Right lobe of liver (tissue), 4 donors: ENCODE measurements at regions not wholly inside any gene's neighbourhood (a gene's known extent, or its start where the extent isn't known, plus 50 kb on each side); places are given as distances from the start of the nearest gene placed in this dataset.

Experiments used
- CTCF ChIP-seq, 4 donors: fragments of 200-600 bp in 3 of 4; fragments of 450-650 bp in 1 of 4; IDR thresholded peaks; one replicate each; pipeline versions ENCODE4 v1.5.1 to v1.8.0; 2016 to 2022; ENCODE audit warnings: antibody characterized with exemption in 4 of 4, mild to moderate bottlenecking in 2 of 4
- POLR2A ChIP-seq: fragments of 450-650 bp; IDR thresholded peaks from one replicate; pipeline ENCODE4 v1.6.1; 2017; ENCODE audit warnings: antibody characterized with exemption, mild to moderate bottlenecking
- donor health status: DM: no; HTN: no; CAD: no.
- donor health status: DM: no; HTN: no; CAD: no.
- donor health status: DM: no; HTN: yes; CAD: no.

- no peak for TF ChIP-seq POLR2A
- TF ChIP-seq CTCF (IDR thresholded peaks at IDR 0.05) = no peak
Observed at GRCh38 chr13:86161257-86161656, 362.0 kb upstream of the SLITRK6 start.
